GM23338 (cell line): ENCODE measurements at regions not wholly inside any gene's neighbourhood (a gene's known extent, or its start where the extent isn't known, plus 50 kb on each side); places are given as distances from the start of the nearest gene placed in this dataset.

Experiments
- ATAC-seq: fragments of 200-7000 bp; cut with Tn5 transposase; 3 replicates; pipeline ENCODE4 v1.9.1; 2020
- DNase-seq: peaks from one replicate; pipeline ENCODE4 v3.0.0-alpha.2; 2015; ENCODE audit warnings: low spot score
- H2AFZ ChIP-seq: fragments of 200-600 bp; sonication (generic); 2 replicates; pipeline ENCODE4 v1.8.0; 2016; ENCODE audit warnings: antibody characterized with exemption, mild to moderate bottlenecking, moderate library complexity
- H3F3A ChIP-seq: fragments of 200-600 bp; sonication (generic); replicated peaks from 2 replicates; pipeline ENCODE4 v1.8.0; 2017; ENCODE audit warnings: antibody characterized with exemption, mixed run types, low read depth
- H3K27ac ChIP-seq: fragments of 200-600 bp; sonication (generic); 2 replicates; pipeline ENCODE4 v1.6.1; 2016; ENCODE audit warnings: low read depth
- H3K27me3 ChIP-seq: fragments of 200-600 bp; sonication (generic); 2 replicates; pipeline ENCODE4 v1.8.0; 2016; ENCODE audit warnings: mild to moderate bottlenecking, mixed run types, moderate library complexity; ENCODE audit not compliant: insufficient read depth
- H3K36me3 ChIP-seq: fragments of 200-600 bp; sonication (generic); 2 replicates; pipeline ENCODE4 v1.8.0; 2016; ENCODE audit warnings: mild to moderate bottlenecking; ENCODE audit not compliant: insufficient read depth
- H3K4me1 ChIP-seq: fragments of 200-600 bp; sonication (generic); 2 replicates; pipeline ENCODE4 v1.8.0; 2016; ENCODE audit warnings: mild to moderate bottlenecking, moderate library complexity; ENCODE audit not compliant: insufficient read depth
- H3K4me2 ChIP-seq: fragments of 200-600 bp; sonication (generic); 2 replicates; pipeline ENCODE4 v1.7.1; 2017; ENCODE audit warnings: mixed run types
- H3K4me3 ChIP-seq: fragments of 200-600 bp; sonication (generic); 2 replicates; pipeline ENCODE4 v1.6.1; 2016; ENCODE audit warnings: mixed run types
- H3K79me2 ChIP-seq: fragments of 200-600 bp; sonication (generic); replicated peaks from 2 replicates; pipeline ENCODE4 v1.8.0; 2017; ENCODE audit warnings: mild to moderate bottlenecking; ENCODE audit not compliant: insufficient read depth
- H3K9me2 ChIP-seq: fragments of 200-600 bp; sonication (generic); 2 replicates; pipeline ENCODE4 v1.8.0; 2017; ENCODE audit not compliant: insufficient read depth
- H4K20me1 ChIP-seq: fragments of 200-600 bp; sonication (generic); replicated peaks from 2 replicates; pipeline ENCODE4 v1.8.0; 2017; ENCODE audit warnings: mild to moderate bottlenecking; ENCODE audit not compliant: insufficient read depth
- H3K27ac Mint-ChIP-seq: 2 replicates; pipeline ENCODE4 v1.8.0; 2020; ENCODE audit warnings: inconsistent platforms, mild to moderate bottlenecking, moderate library complexity, mixed read lengths
- H3K27me3 Mint-ChIP-seq: 3 replicates; pipeline ENCODE4 v1.8.0; 2022; ENCODE audit warnings: low read depth, mild to moderate bottlenecking, moderate library complexity, mixed read lengths, inconsistent platforms; ENCODE audit not compliant: insufficient read depth, poor library complexity
- H3K36me3 Mint-ChIP-seq: 3 replicates; pipeline ENCODE4 v1.8.0; 2021; ENCODE audit warnings: low read depth, mild to moderate bottlenecking, inconsistent platforms, moderate library complexity, mixed read lengths
- H3K4me1 Mint-ChIP-seq: 3 replicates; pipeline ENCODE4 v1.8.0; 2020; ENCODE audit warnings: mild to moderate bottlenecking, inconsistent platforms, mixed read lengths
- H3K4me3 Mint-ChIP-seq: 3 replicates; pipeline ENCODE4 v1.8.0; 2021; ENCODE audit warnings: moderate library complexity, mild to moderate bottlenecking, inconsistent platforms, mixed read lengths
- H3K9me3 Mint-ChIP-seq: 3 replicates; pipeline ENCODE4 v1.8.0; 2020; ENCODE audit warnings: moderate library complexity, mild to moderate bottlenecking, inconsistent platforms, mixed read lengths
- EZH2 ChIP-seq: fragments of 200-600 bp; sonication (generic); IDR thresholded peaks from one replicate; pipeline ENCODE4 v1.8.0; 2017; ENCODE audit warnings: antibody characterized with exemption, mild to moderate bottlenecking, low read depth; ENCODE audit not compliant: unreplicated experiment
- ZNF114 ChIP-seq: fragments of 250-450 bp; sonication (Bioruptor Pico); IDR thresholded peaks from 2 replicates; pipeline ENCODE4 v1.5.0; 2020; ENCODE audit warnings: mild to moderate bottlenecking, moderate library complexity
- ZNF331 ChIP-seq: fragments of 250-450 bp; sonication (Bioruptor Pico); IDR thresholded peaks from 2 replicates; pipeline ENCODE4 v1.5.0; 2020; ENCODE audit warnings: low read depth, mild to moderate bottlenecking, moderate library complexity
- TF ChIP-seq, protein P1 (sequence below): fragments of 250-450 bp; sonication (Bioruptor Pico); IDR thresholded peaks from 2 replicates; pipeline ENCODE4 v1.5.0; 2020; ENCODE audit warnings: mild to moderate bottlenecking, moderate library complexity
- TF ChIP-seq, protein P2 (sequence below): IDR thresholded peaks from 2 replicates; pipeline ENCODE4 v1.6.1; 2016; ENCODE audit warnings: antibody characterized with exemption

DNA sequence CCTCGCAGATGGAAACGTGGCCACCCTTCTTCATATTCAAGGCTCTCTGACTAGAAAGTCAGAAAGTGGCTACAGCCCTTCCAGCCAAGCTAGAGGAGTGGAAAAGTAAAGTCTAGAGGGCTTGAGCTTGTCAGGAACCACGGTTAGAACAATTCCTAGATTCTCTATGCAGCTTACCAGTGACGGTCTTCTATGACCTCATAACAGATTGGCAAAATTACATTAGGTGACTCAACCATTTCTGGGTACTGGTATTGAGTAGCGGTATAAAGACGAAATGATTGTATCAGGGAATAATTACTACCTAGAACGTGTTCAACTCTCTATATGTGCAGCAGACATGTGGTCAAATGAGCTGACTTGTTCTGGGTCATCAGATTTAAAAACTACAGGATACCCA lies 155.0 kb upstream of the RUNX1 start (continued):
- TF ChIP-seq, protein P1, sequence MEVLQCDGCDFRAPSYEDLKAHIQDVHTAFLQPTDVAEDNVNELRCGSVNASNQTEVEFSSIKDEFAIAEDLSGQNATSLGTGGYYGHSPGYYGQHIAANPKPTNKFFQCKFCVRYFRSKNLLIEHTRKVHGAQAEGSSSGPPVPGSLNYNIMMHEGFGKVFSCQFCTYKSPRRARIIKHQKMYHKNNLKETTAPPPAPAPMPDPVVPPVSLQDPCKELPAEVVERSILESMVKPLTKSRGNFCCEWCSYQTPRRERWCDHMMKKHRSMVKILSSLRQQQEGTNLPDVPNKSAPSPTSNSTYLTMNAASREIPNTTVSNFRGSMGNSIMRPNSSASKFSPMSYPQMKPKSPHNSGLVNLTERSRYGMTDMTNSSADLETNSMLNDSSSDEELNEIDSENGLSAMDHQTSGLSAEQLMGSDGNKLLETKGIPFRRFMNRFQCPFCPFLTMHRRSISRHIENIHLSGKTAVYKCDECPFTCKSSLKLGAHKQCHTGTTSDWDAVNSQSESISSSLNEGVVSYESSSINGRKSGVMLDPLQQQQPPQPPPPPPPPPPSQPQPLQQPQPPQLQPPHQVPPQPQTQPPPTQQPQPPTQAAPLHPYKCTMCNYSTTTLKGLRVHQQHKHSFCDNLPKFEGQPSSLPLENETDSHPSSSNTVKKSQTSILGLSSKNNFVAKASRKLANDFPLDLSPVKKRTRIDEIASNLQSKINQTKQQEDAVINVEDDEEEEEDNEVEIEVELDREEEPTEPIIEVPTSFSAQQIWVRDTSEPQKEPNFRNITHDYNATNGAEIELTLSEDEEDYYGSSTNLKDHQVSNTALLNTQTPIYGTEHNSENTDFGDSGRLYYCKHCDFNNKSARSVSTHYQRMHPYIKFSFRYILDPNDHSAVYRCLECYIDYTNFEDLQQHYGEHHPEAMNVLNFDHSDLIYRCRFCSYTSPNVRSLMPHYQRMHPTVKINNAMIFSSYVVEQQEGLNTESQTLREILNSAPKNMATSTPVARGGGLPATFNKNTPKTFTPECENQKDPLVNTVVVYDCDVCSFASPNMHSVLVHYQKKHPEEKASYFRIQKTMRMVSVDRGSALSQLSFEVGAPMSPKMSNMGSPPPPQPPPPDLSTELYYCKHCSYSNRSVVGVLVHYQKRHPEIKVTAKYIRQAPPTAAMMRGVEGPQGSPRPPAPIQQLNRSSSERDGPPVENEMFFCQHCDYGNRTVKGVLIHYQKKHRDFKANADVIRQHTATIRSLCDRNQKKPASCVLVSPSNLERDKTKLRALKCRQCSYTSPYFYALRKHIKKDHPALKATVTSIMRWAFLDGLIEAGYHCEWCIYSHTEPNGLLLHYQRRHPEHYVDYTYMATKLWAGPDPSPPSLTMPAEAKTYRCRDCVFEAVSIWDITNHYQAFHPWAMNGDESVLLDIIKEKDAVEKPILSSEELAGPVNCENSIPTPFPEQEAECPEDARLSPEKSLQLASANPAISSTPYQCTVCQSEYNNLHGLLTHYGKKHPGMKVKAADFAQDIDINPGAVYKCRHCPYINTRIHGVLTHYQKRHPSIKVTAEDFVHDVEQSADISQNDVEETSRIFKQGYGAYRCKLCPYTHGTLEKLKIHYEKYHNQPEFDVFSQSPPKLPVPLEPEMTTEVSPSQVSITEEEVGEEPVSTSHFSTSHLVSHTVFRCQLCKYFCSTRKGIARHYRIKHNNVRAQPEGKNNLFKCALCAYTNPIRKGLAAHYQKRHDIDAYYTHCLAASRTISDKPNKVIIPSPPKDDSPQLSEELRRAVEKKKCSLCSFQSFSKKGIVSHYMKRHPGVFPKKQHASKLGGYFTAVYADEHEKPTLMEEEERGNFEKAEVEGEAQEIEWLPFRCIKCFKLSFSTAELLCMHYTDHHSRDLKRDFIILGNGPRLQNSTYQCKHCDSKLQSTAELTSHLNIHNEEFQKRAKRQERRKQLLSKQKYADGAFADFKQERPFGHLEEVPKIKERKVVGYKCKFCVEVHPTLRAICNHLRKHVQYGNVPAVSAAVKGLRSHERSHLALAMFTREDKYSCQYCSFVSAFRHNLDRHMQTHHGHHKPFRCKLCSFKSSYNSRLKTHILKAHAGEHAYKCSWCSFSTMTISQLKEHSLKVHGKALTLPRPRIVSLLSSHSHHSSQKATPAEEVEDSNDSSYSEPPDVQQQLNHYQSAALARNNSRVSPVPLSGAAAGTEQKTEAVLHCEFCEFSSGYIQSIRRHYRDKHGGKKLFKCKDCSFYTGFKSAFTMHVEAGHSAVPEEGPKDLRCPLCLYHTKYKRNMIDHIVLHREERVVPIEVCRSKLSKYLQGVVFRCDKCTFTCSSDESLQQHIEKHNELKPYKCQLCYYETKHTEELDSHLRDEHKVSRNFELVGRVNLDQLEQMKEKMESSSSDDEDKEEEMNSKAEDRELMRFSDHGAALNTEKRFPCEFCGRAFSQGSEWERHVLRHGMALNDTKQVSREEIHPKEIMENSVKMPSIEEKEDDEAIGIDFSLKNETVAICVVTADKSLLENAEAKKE (CRISPR knock-in tag): no peak

DNA sequence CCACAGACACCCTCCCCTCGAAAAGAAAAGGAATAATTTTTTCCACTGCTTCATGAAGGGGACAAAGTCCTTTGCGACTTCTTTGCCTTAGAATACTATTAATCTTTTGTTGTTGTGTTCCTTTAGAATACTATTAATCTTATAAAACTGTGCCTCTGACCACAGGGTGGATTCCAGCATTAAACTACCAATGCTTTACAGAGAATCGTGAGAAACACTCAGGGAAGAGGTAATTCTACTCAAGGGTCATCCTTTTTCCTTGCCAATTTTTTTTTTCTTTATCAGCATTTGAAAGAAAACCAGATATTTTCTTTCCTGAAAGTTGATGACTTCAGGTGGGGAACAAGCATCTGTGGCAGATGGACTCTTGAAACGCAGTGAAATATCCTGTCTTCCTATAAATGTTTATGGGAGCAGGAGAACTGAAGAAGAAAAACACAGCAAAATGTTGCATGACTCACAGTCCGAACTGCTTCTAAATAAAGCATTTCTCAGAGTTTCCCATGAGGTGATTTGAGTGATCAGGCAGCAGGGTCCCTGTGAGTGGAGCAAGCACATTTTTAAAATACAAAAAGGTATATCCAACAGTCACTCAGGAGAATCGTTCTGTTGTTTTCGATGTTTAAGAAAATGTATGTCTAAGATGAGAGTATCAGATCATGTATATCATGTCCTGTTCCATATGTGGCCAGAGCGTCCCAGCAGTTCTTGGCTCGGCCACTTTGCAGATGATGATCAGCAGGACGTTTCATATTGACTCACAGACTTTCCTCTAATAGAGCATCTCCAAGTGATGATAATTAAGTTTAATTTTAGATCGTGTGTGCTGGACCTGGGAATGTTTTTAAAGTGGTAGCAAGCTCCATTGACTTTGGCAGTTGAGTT lies 154.2 kb upstream of the RUNX1 start:
- no peaks in the 10 kb centered on the region for H3K9me3 Mint-ChIP-seq
- H3K4me1 ChIP-seq: no peaks in the 10 kb centered on the region
- TF ChIP-seq ZNF114 (CRISPR knock-in tag): no peak
- TF ChIP-seq ZNF331: no peak
- no peak for TF ChIP-seq EZH2
- TF ChIP-seq, protein P1 (CRISPR knock-in tag): no peak
- TF ChIP-seq, protein P2, sequence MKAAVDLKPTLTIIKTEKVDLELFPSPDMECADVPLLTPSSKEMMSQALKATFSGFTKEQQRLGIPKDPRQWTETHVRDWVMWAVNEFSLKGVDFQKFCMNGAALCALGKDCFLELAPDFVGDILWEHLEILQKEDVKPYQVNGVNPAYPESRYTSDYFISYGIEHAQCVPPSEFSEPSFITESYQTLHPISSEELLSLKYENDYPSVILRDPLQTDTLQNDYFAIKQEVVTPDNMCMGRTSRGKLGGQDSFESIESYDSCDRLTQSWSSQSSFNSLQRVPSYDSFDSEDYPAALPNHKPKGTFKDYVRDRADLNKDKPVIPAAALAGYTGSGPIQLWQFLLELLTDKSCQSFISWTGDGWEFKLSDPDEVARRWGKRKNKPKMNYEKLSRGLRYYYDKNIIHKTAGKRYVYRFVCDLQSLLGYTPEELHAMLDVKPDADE: no peak

More for the DNA sequence above, 154.2 kb upstream of the RUNX1 start:
- no peaks in the 10 kb centered on the region for H3F3A ChIP-seq
- H3K27ac Mint-ChIP-seq: no peak overlapping the region
- peaks cover 18% of the 10 kb centered on the region; the same call in 2 of the 3 replicates for H3K4me1 Mint-ChIP-seq
- no peak overlapping the region for H3K4me2 ChIP-seq
- H4K20me1 ChIP-seq: no peaks in the 10 kb centered on the region
- H3K27me3 Mint-ChIP-seq: no peaks in the 10 kb centered on the region
- no peaks in the 10 kb centered on the region for H3K36me3 ChIP-seq
- ATAC-seq (no peak), DNase-seq (no peak)
- no peaks in the 10 kb centered on the region for H3K27me3 ChIP-seq
- H3K27ac ChIP-seq: no peak overlapping the region
- no peak overlapping the region for H3K4me3 Mint-ChIP-seq
- no peaks in the 10 kb centered on the region for H3K36me3 Mint-ChIP-seq
- H3K9me2 ChIP-seq: no peaks in the 10 kb centered on the region
- H3K79me2 ChIP-seq: no peaks in the 10 kb centered on the region
- no peak overlapping the region for H2AFZ ChIP-seq
- no peak overlapping the region for H3K4me3 ChIP-seq
